MCF 10A (cell line): ENCODE measurements at regions not wholly inside any gene's neighbourhood (a gene's known extent, or its start where the extent isn't known, plus 50 kb on each side); places are given as distances from the start of the nearest gene placed in this dataset.
A peak's percentile ranks its signal among the peaks of the same experiment; 100 is the strongest.

Source experiments
- BruUV-seq: library from RNA; stranded (reverse); fragments of 400-500 nt; replicated peaks from 2 replicates; lab custom pipeline; 2021; lab: Mats Ljungman, UMichigan
- CTCF ChIA-PET: fragments of 300-600 bp; sonication (Branson Sonifier 250); formaldehyde crosslinking; extraction: SDS; loops from one replicate; lab custom pipeline; 2021; ENCODE audit warnings: antibody characterized with exemption, inconsistent platforms; lab: Yijun Ruan, JAX
- POLR2A ChIA-PET: fragments of 300-600, 350-650 bp; sonication (Branson Sonifier 250); formaldehyde crosslinking; extraction: SDS; loops from one replicate; lab custom pipeline; 2020; ENCODE audit warnings: antibody characterized with exemption, inconsistent platforms; lab: Yijun Ruan, JAX
- DNase-seq: peaks from one replicate; pipeline ENCODE4 v3.0.0-alpha.2; 2018; ENCODE audit not compliant: unreplicated experiment
- H3K27ac Mint-ChIP-seq: one replicate; pipeline ENCODE4 v1.8.0; 2022; ENCODE audit warnings: mild to moderate bottlenecking, low read depth, mixed read lengths; ENCODE audit not compliant: unreplicated experiment
- H3K27me3 Mint-ChIP-seq: one replicate; pipeline ENCODE4 v1.8.0; 2022; ENCODE audit warnings: mixed read lengths; ENCODE audit not compliant: insufficient read depth, unreplicated experiment
- H3K36me3 Mint-ChIP-seq: one replicate; pipeline ENCODE4 v1.8.0; 2022; ENCODE audit warnings: mild to moderate bottlenecking, moderate library complexity, mixed read lengths; ENCODE audit not compliant: insufficient read depth, unreplicated experiment
- H3K4me1 Mint-ChIP-seq: one replicate; pipeline ENCODE4 v1.8.0; 2022; ENCODE audit warnings: mixed read lengths; ENCODE audit not compliant: insufficient read depth, unreplicated experiment
- H3K4me3 Mint-ChIP-seq: one replicate; pipeline ENCODE4 v1.8.0; 2022; ENCODE audit warnings: mild to moderate bottlenecking, moderate library complexity, mixed read lengths; ENCODE audit not compliant: unreplicated experiment
- H3K9me3 Mint-ChIP-seq: one replicate; pipeline ENCODE4 v1.8.0; 2022; ENCODE audit warnings: mixed read lengths; ENCODE audit not compliant: unreplicated experiment
- CTCF ChIP-seq: fragments of 200-600 bp; IDR thresholded peaks from one replicate; pipeline ENCODE4 v1.8.0; 2022; ENCODE audit warnings: antibody characterized with exemption, mild to moderate bottlenecking; ENCODE audit not compliant: unreplicated experiment
- intact Hi-C: fragments of 100-400 bp; cut with micrococcal nuclease; formaldehyde crosslinking; loops from 2 replicates; pipeline ENCODE4 v1.14.1; 2022

GRCh38 chr14:49512147-49512551, 74.0 kb downstream of the RPS29 start:
- BruUV-seq, result no TSS peak
- intact Hi-C loops, result no loop called here
- Mint-ChIP-seq H3K36me3 (no peaks in the 10 kb centered on the region), H3K27ac (peak overlapping the region; percentile 80), H3K27me3 (no peaks in the 10 kb centered on the region), H3K9me3 (no peaks in the 10 kb centered on the region), H3K4me3 (peak overlapping the region; percentile 1), H3K4me1 (peaks cover 11% of the 10 kb centered on the region)
- ChIA-PET POLR2A (no interaction called here), CTCF (interaction anchor here (1.8 to 2.1 kb wide), 2 partner anchors 14 to 50 kb away, joined by 5 to 12 read pairs; no protein-coding TSS in a partner anchor)
- peak; percentile 75 for DNase-seq
- TF ChIP-seq CTCF, result no peak

DNA sequence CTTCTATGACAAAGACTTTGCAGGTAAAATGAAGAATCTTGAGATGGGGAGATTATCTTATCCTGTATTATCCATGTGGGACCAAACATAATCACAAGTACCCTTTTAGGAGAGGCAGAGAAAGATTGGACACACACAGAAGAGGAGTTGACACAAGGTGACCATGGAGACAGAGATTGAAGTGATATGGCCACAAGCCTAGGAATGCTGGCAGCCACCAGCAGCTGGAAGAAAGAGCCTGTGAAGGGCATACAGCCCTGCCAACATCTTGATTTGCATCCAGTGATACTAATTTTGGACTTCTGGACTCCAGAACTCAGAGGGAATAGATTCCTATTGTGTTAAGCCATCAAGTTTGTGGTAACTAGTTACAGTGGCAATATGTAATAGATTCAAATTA, 78.1 kb downstream of the RPS29 start:
- H3K27me3 Mint-ChIP-seq, result no peaks in the 10 kb centered on the region
- no peak overlapping the region for H3K4me3 Mint-ChIP-seq
- ChIA-PET CTCF (no interaction called here), POLR2A (no interaction called here)
- H3K9me3 Mint-ChIP-seq, result no peaks in the 10 kb centered on the region
- TF ChIP-seq CTCF, result no peak
- no TSS peak for BruUV-seq
- H3K27ac Mint-ChIP-seq, result no peak overlapping the region
- H3K36me3 Mint-ChIP-seq, result no peaks in the 10 kb centered on the region
- peaks cover 22% of the 10 kb centered on the region for H3K4me1 Mint-ChIP-seq
- intact Hi-C loops, result no loop called here
- no peak for DNase-seq

DNA sequence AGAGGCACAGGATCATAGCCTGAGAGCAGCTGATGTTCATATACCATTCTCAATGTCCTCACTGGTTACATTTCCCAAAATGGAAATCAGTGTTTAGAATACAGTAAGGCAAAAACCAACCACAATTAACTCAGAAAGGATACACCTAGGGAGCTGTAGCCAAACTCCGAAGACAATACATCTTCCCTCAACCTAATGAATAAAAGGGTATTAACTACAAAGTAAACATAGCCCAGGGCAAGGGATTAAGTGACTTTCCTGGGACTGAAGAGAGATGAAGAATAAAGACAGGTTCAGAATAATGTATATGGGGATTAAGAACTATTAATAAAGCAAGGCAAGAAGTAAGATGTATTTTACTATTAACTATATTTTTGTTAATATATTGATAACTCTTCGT, 79.5 kb downstream of the RPS29 start:
- no peak for TF ChIP-seq CTCF
- no peak for DNase-seq
- no peaks in the 10 kb centered on the region for H3K27me3 Mint-ChIP-seq
- H3K27ac Mint-ChIP-seq, result no peak overlapping the region
- no peaks in the 10 kb centered on the region for H3K9me3 Mint-ChIP-seq
- H3K4me1 Mint-ChIP-seq, result peaks cover 12% of the 10 kb centered on the region
- ChIA-PET POLR2A (no interaction called here), CTCF (interaction anchor here (0.7 to 1.2 kb wide), 4 partner anchors 9 to 202 kb away, joined by 3 to 4 read pairs (median 4); no protein-coding TSS in a partner anchor)
- no TSS peak for BruUV-seq
- H3K36me3 Mint-ChIP-seq, result no peaks in the 10 kb centered on the region
- intact Hi-C loops, result no loop called here
- no peak overlapping the region for H3K4me3 Mint-ChIP-seq

DNA sequence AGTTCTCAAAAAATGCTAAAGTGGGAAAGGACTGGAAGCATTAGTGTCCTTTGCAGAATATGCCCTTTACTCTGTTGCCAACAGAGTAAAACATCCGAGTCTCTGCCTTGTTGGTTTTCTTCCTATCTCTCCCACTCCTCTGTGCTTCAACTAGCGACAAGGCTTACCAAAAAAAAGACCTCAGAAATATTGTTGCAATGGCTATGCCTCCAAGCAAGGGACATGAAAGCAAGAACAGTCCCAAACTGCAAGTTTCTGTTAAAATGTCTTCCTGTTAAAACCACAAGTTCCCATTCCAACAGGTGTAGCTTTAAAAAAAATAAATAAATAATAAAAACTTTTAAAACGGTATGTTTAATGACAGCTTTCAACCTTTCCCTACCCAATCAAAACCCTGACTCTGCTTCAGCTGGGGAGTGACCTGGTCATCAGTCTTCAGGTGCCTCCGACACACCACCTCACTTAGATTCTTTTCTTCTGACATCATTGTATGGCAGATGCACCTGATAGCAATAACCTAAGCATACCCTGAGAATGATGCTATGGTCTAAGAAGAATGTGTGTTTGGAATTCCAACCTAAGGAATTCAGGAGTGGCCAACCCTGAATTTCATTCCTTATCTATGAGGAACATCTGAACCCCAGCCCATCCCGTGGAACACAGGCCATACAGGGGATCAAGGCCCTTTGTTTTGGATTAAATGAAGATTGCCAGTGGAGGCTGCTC, 81.0 kb downstream of the RPS29 start:
- no peak for TF ChIP-seq CTCF
- intact Hi-C loops, result no loop called here
- Mint-ChIP-seq H3K4me1 (peaks cover 11% of the 10 kb centered on the region), H3K4me3 (no peak overlapping the region), H3K36me3 (no peaks in the 10 kb centered on the region), H3K27ac (no peak overlapping the region), H3K9me3 (no peaks in the 10 kb centered on the region), H3K27me3 (no peaks in the 10 kb centered on the region)
- POLR2A ChIA-PET, result no interaction called here
- BruUV-seq, result no TSS peak
- no peak for DNase-seq
- CTCF ChIA-PET, result interaction anchor here (0.6 kb wide), 1 partner anchor 200 kb away, joined by 8 read pairs; no protein-coding TSS in a partner anchor
